ENCODE measurements at regions not wholly inside any gene's neighbourhood (a gene's known extent, or its start where the extent isn't known, plus 50 kb on each side); places are given as distances from the start of the nearest gene placed in this dataset.
"Not testable (repeated sequence)": the region's sequence is repeated elsewhere in the genome, so short reads cannot be mapped to it uniquely, and the experiment has no call there.

DNA sequence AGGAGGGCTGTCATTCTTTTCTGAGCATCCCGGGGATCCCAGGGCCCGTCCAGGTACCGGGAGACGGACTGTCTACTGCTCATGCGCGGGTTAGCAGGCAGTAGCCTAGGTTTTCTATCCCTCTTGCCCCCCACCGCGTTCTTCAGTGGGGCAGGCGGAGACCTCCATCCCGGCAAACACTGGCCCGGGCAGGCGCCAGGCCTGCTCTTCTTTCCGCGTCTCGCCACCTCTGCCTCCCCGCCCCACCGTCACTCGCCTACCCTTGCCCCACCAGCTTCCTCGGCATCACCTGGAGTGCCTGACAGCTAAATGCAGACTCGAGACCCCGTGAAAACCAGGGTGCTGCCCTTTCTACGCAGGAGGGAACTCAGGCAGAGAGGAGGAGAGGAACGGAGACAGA, 1937.7 kb upstream of the DEFB115 start:
- DNase-seq (ENCODE audit: low read depth): no peak

DNA sequence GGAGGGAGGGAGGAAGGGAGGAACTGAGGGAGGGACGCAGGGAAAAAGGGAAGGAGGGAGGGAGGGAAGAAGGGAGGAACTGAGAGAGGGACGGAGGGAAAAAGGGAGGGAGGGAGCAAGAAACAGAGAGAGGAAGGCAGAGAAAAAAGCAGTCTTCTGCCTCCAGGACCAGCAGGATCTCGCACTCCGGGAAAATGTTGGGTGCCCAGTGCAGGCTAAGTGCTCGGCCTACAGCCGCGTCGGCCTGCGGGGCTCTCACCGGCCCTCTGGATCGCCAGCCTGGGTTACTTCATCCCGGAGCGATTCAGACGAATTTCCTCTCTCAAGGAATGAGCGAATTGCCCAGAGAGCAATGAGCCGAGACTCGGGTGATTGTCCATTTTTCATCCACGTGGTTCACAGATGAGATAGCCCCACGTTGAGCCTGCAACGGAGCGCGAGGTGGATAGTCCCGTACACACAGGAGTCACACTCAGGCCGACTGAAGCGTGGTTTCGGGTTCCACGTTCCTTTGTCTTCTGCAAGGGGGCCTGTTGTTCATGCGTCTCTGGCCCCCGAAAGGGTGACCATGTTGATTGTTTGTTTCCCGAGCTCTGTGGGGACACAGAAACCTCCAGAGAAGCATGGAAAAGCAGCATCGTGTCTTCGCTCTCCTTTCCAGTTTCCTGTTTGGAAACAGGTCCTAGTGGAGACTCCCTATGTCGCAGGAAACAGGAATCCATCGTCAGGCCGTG, 1937.1 kb upstream of the DEFB115 start:
- peak; percentile 2 for DNase-seq (ENCODE audit: low read depth)

DNA sequence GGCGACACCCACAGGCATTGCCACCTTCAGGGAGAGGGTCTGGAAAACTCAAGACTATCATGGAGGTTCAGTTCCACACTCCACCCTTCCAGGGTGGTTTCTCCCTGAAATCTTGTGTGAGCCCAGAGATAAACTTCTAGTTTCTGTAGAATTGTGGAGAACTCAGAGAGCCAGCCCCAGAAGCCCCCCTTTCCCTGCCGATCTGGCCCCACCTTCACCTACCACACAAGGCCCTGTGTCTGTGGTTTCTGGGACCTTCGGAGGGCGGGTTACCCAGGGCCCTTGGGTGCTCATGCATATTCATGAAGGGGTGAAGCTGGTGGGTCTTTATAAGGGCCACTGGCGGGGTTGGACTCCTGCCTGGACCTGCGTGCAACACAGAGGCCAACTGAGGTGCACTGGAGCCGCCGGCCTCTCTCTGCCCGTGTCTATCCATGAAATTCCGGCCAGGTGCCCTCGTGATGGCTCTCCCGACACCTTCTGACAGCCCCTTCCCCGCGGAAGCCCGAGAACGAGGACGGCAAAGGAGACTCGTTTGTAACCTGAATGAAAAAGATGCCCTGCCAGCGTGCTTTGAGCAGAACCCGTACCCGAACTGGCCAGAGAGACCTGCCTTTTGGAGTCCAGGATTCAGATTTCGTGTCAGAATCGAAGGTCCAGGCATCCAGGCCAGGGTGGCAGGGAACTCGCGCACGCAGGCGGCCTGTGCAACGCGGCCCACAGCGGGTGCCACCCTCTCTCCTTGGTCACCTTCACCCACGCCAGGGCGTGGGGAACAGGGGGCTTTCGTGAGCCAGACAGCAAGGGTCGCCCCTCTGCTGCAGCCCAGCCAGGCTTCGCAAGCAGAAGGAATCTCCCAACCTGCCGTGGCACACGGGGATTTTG, 1933.6 kb upstream of the DEFB115 start:
- not testable (repeated sequence) for DNase-seq (ENCODE audit: low read depth)

DNA sequence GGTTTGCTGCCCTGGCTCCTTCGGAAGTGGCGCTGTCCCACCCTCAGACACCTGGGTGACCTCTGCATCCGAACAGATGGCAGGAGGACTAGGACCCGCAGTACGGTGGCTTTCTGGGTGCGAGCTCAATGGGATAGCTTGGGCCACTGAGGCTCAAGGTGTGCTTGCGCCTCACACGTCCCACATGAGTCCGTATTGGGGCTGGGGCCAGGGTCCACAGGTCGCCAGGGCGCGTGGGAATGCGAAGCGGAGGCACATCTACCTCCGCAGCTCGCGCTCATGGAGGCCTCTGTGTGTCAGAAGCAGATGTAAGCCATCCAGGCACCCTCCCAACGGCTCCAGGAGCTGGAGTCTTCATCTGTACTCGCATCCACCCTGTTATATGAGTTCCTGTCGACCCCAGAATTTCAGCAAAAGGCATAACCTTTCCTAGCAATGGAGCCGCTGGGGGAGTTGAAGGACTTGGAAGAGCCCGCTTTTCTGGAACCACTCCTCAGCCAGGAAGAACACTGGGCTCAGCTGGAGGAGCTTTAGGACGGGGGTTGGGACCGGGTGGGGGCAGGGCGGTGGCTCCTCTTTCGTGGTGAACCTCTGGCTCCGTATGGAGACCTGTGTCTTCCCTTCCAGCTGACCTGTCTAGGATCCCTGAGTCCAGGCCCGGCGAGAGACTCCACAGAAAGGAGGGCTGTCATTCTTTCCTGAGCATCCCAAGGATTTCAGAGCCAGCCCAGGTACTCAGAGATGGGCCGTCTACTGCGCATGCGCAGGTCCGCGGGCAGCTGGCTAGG, 1932.8 kb upstream of the DEFB115 start:
- not testable (repeated sequence) for DNase-seq (ENCODE audit: low read depth)

DNA sequence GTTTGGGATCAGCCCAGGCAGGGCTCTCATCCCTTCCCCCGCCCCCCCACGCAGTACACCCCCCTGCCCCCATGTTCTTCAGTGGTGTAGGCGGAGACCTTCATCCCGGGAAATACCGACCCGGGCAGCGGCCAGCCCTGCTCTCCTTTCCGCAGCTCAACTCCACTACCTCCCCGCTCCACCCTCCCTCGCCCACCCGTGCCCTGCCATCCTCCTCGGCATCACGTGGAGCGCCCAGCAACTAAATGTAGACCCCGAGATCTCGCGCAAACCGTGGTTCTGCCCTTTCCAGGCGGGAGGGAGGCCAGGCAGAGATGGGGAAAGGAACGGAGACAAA, 1932.2 kb upstream of the DEFB115 start:
- no peak for DNase-seq (ENCODE audit: low read depth)

DNA sequence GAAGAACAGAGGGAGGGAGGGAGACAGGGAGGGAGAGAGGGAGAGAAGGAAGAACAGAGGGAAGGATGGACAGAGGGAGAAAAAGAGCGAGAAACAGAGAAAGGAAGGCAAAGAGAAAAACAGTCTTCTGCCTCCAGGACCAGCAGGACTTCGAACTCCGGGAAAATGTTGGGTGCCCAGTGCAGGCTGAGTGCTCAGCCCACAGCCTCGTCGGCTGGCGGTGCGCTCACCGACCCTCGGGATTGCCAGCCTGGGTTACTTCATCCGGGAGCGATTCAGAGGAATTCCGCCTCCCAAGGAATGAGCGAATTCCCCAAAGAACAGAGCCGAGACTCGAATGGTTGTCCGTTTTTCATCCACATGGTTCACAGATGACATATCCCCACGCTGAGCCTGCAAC, 1931.7 kb upstream of the DEFB115 start:
- not testable (repeated sequence) for DNase-seq (ENCODE audit: low read depth)

DNA sequence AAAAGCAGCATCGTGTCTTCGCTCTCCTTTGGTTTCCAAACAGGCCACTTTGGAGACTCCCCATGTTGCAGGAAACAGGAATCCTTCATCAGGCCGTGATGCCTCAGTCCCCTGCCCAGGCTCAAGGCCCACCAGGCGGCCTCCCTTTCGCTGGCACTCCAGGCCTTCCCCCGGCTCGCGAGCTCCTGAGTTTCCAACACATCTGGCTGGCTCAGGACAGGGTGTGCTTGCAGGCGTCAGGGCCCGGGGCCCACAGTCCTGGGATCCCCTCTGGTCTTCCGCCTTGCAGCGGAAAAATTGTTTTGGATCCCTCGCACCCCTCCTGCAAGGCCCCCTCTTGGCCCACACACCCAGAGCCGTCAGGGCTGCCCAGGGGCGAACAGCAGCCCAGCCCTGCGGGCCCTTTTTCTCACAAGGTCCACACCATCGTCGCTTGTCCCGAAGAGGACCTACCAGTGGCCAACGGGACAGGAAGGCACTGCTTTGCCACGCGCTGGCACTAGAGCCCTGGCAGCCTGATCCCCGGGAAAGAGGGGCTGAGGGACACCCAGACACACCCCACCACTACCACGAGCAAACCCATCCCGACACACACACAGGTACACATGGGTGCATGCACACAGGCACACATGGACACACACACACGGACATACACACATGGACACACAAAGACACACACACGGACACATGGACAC, 1930.9 kb upstream of the DEFB115 start:
- DNase-seq (ENCODE audit: low read depth): no peak

DNA sequence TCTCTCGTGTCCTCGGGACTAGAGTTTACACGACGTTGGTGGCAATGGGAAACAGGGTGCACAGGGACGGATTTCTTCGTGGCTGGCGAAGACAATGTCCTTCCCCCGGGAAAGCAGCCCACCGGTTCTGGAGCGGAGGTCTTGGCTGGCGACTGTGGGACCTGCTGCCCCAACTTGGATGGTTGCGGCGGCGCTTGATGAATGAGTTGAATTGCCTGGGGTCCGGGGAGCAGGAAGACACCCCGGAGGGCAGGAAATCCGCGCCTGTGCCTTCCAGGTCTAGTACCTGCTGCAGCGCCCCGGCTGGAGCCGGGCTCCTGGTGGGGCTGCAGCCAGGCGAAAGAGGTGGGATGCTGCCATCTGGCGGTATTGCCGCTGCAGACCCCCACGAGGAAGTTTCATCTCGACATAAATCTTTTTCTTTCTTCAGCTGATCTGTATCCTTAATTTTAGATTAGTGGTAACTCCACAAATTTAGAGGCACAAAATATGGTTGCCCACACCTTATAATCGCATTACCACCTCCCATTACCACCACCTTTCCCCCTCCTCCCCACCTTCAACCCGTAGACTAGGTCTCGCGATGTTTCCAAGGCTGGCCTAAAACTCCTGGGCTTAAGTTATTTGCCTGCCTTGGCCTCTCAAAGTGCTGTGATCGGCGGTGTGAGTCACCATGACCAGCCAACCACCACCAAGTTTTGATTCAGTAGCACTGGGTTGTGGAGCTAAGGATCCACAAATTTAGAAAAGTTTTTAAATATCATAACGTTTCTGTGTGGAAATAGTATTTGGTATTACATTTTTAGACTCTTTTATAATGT, 1929.7 kb upstream of the DEFB115 start:
- peak; percentile 7 for DNase-seq (ENCODE audit: low read depth)

DNA sequence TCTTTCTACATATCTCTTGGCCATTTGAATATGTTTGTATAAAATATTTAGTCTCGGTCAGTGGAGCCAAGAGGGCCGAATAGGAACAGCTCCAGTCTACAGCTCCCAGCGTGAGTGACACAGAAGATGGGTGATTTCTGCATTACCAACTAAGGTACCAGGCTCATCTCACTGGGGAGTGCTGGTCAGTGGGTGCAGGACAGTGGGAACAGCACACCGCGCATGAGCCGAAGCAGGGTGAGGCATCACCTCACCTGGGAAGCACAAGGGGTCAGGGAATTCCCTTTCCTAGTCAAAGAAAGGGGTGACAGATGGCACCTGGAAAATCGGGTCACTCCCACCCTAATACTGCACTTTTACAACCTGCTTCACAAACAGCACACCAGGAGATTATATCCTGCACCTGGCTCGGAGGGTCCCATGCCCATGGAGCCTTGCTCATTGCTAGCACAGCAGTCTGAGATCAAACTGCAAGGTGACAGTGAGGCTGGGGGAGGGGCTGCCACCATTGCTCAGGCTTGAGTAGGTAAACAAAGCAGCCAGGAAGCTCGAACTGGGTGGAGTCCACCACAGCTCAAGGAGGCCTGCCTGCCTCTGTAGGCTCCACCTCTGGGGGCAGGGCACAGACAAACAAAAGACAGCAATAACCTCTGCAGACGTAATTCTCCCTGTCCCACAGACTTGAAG, 1926.9 kb upstream of the DEFB115 start:
- not testable (repeated sequence) for DNase-seq (ENCODE audit: low read depth)

DNA sequence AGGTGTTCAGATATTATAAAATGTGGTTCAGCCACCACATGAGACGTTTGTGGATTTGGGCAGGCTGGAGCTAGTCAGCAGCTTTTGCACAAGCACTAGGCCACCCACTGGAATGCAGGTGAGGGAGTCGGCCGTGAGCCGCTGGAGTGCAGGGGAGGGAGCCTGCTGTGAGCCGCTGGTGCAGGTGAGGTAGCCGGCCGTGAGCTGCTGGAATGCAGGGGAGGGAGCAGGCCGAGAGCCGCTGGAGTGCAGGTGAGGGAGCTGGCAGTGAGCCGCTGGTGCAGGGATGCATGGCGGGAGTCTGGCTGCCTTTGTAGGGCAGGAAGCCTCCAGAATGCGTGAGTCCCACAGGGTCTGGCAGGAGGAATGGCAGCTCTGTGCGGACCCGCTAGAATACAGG, 1907.6 kb upstream of the DEFB115 start:
- no peak for DNase-seq (ENCODE audit: low read depth)

DNA sequence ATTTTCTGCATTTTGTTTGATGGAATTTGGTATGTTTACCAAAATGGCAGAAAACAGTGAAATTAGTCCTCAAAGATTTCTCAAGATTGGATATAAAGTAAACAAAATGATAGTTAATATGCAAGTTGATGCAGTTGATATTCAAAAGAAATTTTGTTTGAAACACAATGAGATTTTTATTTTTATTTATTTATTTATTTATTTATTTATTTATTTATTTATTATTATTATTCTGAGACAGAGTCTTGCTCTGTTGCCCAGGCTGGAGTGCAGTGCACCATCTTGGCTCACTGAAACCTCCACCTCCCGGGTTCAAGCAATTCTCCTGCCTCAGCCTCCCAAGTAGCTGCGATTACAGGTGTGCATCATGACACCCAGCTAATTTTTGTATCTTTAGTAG, 1881.5 kb upstream of the DEFB115 start:
- DNase-seq (ENCODE audit: low read depth): not testable (repeated sequence)

DNA sequence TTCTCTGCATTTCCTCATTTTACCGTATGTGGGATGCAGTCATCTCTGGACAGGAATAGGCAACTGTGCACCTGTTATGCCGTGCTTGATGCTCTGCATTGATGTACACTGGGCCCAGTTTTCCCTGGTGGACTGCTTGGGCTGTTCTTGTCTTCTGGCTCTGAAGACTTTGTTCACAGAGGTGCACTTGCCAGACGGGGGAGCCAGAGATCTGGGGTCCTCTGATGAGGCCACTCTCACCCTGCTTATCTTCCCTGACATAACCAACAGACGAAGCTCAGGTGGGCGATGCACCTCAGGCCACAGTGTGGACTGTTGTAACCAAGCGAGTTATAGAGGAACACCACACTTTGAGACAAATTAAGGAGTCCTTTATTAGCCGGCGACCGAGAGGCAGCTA, 1864.6 kb upstream of the DEFB115 start:
- DNase-seq (ENCODE audit: low read depth): not testable (repeated sequence)

DNA sequence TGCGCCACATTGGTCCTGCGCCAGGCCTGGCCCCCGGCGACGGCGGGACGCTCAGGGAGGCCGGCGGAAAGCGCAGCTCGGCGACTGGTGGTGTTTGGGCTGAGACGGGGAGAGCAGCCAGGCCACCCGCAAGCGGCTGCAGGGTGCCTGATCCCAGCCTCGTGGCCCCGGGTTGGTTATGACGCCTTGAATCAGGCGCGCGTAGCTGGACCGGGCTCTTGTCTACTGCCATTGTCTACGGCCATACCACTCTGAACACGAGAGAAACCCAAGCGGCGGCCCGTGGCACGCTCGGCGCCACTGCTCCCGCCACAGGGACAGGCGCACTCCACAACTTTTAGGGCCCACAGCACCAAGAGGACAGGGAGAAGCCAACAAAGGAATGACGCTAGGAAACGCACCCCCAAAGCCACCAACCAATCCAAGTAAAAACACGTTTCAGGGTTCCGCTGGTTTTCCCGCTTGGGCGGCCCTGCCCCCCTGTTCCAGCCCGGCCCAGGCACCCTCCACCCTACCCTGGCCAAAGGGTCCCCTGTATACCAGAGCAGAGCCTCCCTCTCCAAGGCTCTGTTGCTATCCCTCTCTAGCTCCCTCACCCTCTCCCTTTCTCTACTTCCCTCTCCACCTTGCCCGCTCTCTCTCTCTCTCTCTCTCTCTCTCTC, 1849.3 kb upstream of the DEFB115 start:
- DNase-seq (ENCODE audit: low read depth): no peak

DNA sequence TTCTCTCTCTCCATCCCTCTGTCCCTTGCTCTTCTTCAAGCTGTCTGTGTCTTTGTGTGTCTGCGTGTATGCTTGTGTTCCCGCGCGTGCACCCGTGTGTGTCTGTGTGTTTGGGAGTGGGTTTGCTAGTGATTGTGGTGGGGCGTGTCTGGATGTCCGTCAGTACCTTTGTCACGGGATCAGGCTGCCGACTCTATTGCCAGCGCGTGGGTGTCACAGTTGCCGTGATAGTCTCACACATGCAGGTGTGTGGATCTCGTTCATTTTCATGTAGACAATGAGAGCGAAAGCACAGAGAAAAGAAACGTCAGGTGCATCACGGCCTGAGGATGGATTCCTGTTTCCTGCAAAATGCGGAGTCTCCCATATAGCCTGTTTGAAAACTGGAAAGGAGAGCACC, 1848.8 kb upstream of the DEFB115 start:
- DNase-seq (ENCODE audit: low read depth): not testable (repeated sequence)

DNA sequence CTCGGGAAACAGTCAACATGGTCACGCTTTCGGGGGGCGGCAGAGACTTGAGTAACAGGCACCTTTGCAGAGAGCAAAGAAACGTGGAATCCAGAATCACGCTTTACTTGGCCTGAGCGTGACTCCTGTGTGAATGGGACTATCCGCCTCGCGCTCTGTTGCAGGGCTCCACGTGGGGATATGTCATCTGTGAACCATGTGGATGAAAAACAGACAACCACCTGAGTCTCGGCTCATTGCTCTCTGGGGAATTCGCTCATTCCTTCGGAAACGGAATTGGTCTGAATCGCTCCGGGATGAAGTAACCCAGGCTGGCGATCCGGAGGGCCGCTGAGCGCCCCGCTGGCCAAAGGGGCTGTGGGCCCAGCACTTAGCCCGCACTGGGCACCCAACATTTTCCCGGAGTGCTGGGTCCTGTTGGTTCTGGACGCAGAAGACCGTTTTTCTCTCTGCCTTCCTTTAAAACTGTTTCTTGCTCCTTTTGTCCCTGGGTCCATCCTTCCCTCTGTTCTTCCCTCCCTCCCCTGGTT, 1848.2 kb upstream of the DEFB115 start:
- not testable (repeated sequence) for DNase-seq (ENCODE audit: low read depth)

DNA sequence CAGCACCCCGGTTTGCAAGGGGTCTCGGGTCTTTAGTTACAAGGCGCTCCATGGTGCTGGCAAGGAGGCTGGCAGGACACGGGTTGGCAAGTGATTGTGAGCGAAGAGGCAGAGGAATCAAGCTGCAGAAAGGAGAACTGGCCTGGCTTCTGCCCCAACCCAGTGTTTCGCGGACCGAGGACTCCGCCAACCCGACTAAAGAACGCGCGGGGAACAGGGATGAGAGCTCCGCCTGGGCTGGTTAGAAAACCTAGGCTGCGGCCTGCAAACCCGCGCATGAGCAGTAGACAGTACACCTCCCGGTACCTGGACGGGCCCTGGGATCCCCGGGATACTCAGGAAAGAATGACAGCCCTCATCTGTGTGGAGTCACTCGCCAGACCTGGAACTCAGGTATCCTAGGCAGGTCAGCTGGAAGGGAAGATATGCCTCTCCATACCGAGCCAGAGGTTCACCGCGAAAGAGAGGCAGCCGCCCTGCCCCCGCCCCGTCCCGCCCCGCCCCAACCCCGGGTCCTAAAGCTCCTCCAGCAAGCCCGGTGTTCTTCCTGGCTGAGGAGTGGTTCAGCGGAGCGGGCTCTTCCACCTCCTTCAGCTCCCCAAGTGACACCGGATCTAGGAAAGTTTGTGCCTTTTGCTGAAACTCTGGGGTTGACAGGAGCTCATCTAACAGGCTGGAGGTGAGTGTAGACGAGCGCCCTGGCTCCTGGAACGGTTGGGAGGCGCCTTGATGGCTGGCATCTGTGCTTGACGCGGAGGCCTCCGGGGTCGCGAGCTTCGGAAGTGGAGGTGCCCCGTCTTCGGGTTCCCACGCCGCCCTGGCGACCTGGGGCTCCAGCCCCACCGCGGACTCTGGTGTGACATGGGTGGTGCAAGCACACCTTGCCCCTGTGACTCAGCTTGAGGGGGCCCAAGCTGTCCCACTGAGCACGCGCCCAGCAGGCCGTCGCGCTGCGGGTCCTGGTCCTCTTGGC, 1847.3 kb upstream of the DEFB115 start:
- DNase-seq (ENCODE audit: low read depth): no peak

DNA sequence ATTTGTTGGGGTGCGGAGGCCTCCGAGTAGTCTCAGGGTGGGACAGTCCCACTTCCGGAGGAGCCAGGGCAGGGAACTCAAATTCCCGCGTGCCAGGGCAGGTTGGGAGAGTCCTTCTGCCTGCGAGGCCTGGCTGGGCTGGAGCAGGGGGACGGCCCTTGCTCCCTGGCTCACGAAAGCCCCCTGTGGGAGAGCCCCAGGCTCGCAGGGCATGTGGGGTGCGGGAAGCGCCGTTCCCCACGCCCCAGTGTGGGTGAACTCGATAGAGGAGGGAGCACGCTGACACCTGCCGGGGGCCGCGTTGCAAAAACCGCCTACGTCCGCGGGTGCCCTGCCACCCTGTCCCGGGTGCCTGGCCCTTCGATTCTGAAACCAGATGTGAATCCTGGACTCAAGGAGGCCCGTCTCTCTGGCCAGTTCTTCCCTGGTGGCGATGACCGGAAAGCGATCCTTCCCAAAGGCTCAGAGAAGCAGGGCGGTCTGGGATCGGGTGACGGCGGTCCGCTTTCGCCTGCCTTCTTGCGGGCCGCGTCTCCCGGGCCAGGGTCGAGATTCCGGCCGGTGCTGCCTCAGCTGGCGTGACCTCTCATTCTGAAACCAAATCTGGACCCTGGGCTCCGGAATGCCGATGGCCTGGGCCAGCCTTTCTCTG, 1846.5 kb upstream of the DEFB115 start:
- DNase-seq (ENCODE audit: low read depth): no peak

Measured in myocyte (in vitro differentiated cells).